ENCODE measurements at regions not wholly inside any gene's neighbourhood (a gene's known extent, or its start where the extent isn't known, plus 50 kb on each side); places are given as distances from the start of the nearest gene placed in this dataset.

- Histone ChIP-seq H3K9ac (ENCODE audit: insufficient read depth, low read depth, low read length) (no peak overlapping the region), H3K4me2 (ENCODE audit: low read depth, low read length) (no peak overlapping the region), H3K4me1 (ENCODE audit: insufficient read depth, low read length) (no peaks in the 10 kb centered on the region), H3K4me3 (replicated peaks in 1 of 3; ENCODE audit: insufficient read depth in 1 of 3, low read depth in 2 of 3, low read length in 3 of 3) (no peak overlapping the region), H3K27ac (ENCODE audit: extremely low read length, insufficient read depth, low read length) (no peak overlapping the region), H3K36me3 (replicated peaks in 1 of 2; ENCODE audit: control insufficient read depth in 1 of 2, insufficient read depth in 2 of 2, low read length in 2 of 2) (no peaks in the 10 kb centered on the region), H4K20me1 (ENCODE audit: insufficient read depth, low read length) (no peaks in the 10 kb centered on the region), H3K9me3 (ENCODE audit: low read length) (no peaks in the 10 kb centered on the region), H3K79me2 (ENCODE audit: insufficient read depth, low read length) (no peaks in the 10 kb centered on the region), H3K27me3 (ENCODE audit: control insufficient read depth in 1 of 2, insufficient read depth in 2 of 2, low read length in 2 of 2) (no peaks in the 10 kb centered on the region), H2AFZ (ENCODE audit: low read length) (no peak overlapping the region)
- intact Hi-C loops (cut with micrococcal nuclease; ENCODE audit: unreplicated experiment) (no loop called here), in situ Hi-C loops (cut with HindIII; ENCODE audit: extremely low pct_ligation_motif_present, low pct_unique_long_range_greater_than_20kb) (no loop called here)
- ChIA-PET POLR2A (no interaction called here), CTCF (ENCODE audit: low intra/inter-chr PET ratio, low total read pairs) (no interaction called here)
- FAIRE-seq (no peak), ATAC-seq (no peak), DNase-seq (ENCODE audit: low spot score) (no peak)
- no TSS peak for BruUV-seq (replicated peaks)
- WGBS (ENCODE audit: low lambda C conversion rate): 13% methylated on average over 2 of the region's 2 CpGs
- no peak for TF ChIP-seq REST (IDR thresholded peaks at IDR 0.05; ENCODE audit: borderline replicate concordance in 1 of 2, low read depth in 1 of 2, low read length in 2 of 2)
- TF ChIP-seq, protein P1, sequence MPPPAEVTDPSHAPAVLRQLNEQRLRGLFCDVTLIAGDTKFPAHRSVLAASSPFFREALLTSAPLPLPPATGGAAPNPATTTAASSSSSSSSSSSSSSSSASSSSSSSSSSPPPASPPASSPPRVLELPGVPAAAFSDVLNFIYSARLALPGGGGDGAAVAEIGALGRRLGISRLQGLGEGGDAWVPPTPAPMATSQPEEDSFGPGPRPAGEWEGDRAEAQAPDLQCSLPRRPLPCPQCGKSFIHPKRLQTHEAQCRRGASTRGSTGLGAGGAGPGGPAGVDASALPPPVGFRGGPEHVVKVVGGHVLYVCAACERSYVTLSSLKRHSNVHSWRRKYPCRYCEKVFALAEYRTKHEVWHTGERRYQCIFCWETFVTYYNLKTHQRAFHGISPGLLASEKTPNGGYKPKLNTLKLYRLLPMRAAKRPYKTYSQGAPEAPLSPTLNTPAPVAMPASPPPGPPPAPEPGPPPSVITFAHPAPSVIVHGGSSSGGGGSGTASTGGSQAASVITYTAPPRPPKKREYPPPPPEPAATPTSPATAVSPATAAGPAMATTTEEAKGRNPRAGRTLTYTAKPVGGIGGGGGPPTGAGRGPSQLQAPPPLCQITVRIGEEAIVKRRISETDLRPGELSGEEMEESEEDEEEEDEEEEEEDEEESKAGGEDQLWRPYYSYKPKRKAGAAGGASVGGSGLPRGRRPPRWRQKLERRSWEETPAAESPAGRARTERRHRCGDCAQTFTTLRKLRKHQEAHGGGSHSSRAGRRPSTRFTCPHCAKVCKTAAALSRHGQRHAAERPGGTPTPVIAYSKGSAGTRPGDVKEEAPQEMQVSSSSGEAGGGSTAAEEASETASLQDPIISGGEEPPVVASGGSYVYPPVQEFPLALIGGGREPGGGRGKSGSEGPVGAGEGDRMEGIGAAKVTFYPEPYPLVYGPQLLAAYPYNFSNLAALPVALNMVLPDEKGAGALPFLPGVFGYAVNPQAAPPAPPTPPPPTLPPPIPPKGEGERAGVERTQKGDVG (CRISPR knock-in tag; IDR thresholded peaks at IDR 0.05; ENCODE audit: borderline replicate concordance): no peak
- no peak for TF ChIP-seq ZNF253 (CRISPR knock-in tag; IDR thresholded peaks at IDR 0.05; ENCODE audit: borderline replicate concordance)
- TF ChIP-seq HIVEP1 (CRISPR knock-in tag; IDR thresholded peaks at IDR 0.05): no peak
- no peak for TF ChIP-seq ZNF484 (CRISPR knock-in tag; IDR thresholded peaks at IDR 0.05; ENCODE audit: borderline replicate concordance, low read depth)
- TF ChIP-seq, protein P2, sequence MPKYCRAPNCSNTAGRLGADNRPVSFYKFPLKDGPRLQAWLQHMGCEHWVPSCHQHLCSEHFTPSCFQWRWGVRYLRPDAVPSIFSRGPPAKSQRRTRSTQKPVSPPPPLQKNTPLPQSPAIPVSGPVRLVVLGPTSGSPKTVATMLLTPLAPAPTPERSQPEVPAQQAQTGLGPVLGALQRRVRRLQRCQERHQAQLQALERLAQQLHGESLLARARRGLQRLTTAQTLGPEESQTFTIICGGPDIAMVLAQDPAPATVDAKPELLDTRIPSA (CRISPR knock-in tag; IDR thresholded peaks at IDR 0.05; ENCODE audit: borderline replicate concordance): no peak
- no peak for TF ChIP-seq NCOR1 (IDR thresholded peaks at IDR 0.05; ENCODE audit: borderline replicate concordance, low read length)
- TF ChIP-seq, protein P3, sequence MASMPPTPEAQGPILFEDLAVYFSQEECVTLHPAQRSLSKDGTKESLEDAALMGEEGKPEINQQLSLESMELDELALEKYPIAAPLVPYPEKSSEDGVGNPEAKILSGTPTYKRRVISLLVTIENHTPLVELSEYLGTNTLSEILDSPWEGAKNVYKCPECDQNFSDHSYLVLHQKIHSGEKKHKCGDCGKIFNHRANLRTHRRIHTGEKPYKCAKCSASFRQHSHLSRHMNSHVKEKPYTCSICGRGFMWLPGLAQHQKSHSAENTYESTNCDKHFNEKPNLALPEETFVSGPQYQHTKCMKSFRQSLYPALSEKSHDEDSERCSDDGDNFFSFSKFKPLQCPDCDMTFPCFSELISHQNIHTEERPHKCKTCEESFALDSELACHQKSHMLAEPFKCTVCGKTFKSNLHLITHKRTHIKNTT (CRISPR knock-in tag; IDR thresholded peaks at IDR 0.05): no peak
- TF ChIP-seq ELF3 (CRISPR knock-in tag; IDR thresholded peaks at IDR 0.05): no peak
These were observed 405.2 kb downstream of the NR2F2 start for GRCh38 chr15:96735632-96736240.

Measured in HepG2 (cell line).